Hepatocyte (in vitro differentiated cells): ENCODE measurements at regions not wholly inside any gene's neighbourhood (a gene's known extent, or its start where the extent isn't known, plus 50 kb on each side); places are given as distances from the start of the nearest gene placed in this dataset.

ENCODE experiments used
- DNase-seq: peaks from one replicate; pipeline ENCODE4 v3.0.0-alpha.2; 2016; ENCODE audit warnings: low spot score
- H2AFZ ChIP-seq: fragments of 200-600 bp; sonication (generic); 2 replicates; pipeline ENCODE4 v1.6.0; 2016; ENCODE audit warnings: antibody characterized with exemption, mild to moderate bottlenecking
- H3K27ac ChIP-seq: fragments of 200-600 bp; sonication (generic); 2 replicates; pipeline ENCODE4 v1.5.1; 2016; ENCODE audit warnings: mild to moderate bottlenecking
- H3K27me3 ChIP-seq: fragments of 200-600 bp; sonication (generic); 2 replicates; pipeline ENCODE4 v1.6.1; 2016
- H3K36me3 ChIP-seq: fragments of 200-600 bp; sonication (generic); replicated peaks from 2 replicates; pipeline ENCODE4 v1.5.1; 2016; ENCODE audit warnings: low read depth; ENCODE audit not compliant: insufficient read depth
- H3K4me1 ChIP-seq: fragments of 200-600 bp; sonication (generic); 2 replicates; pipeline ENCODE4 v1.5.1; 2016; ENCODE audit warnings: mild to moderate bottlenecking, moderate library complexity; ENCODE audit not compliant: insufficient read depth
- H3K4me2 ChIP-seq: fragments of 200-600 bp; sonication (generic); 2 replicates; pipeline ENCODE4 v1.6.0; 2016
- H3K4me3 ChIP-seq: fragments of 200-600 bp; sonication (generic); 2 replicates; pipeline ENCODE4 v1.5.1; 2016; ENCODE audit warnings: mild to moderate bottlenecking
- H3K79me2 ChIP-seq: fragments of 200-600 bp; sonication (generic); 2 replicates; pipeline ENCODE4 v1.6.0; 2017; ENCODE audit warnings: mild to moderate bottlenecking
- H3K9me2 ChIP-seq: fragments of 200-600 bp; sonication (generic); replicated peaks from 2 replicates; pipeline ENCODE4 v1.6.0; 2017; ENCODE audit warnings: mild to moderate bottlenecking; ENCODE audit not compliant: insufficient read depth
- H3K9me3 ChIP-seq: fragments of 200-600 bp; sonication (generic); 2 replicates; pipeline ENCODE4 v1.5.1; 2016; ENCODE audit warnings: low read depth, mild to moderate bottlenecking
- H4K20me1 ChIP-seq: fragments of 200-600 bp; sonication (generic); 2 replicates; pipeline ENCODE4 v1.6.0; 2016; ENCODE audit warnings: mild to moderate bottlenecking; ENCODE audit not compliant: insufficient read depth, poor library complexity, severe bottlenecking
- EZH2 ChIP-seq: fragments of 200-600 bp; sonication (generic); IDR thresholded peaks from 2 replicates; pipeline ENCODE4 v1.6.1; 2016; ENCODE audit warnings: antibody characterized with exemption, mild to moderate bottlenecking, borderline replicate concordance
- EZH2phosphoT487 ChIP-seq: fragments of 200-600 bp; sonication (generic); IDR thresholded peaks from one replicate; pipeline ENCODE4 v1.6.1; 2018; ENCODE audit warnings: antibody characterized with exemption, mild to moderate bottlenecking, low read depth, moderate library complexity; ENCODE audit not compliant: unreplicated experiment, severe bottlenecking
- WGBS: methylation state at CpG from one replicate; pipeline ENCODE4 v1.1.6; 2016; ENCODE audit warnings: low lambda C conversion rate; ENCODE audit errors: missing lambda C conversion rate; 5-methylcytosine and 5-hydroxymethylcytosine counted together
- TF ChIP-seq, protein P1 (sequence below): fragments of 200-600 bp; sonication (generic); IDR thresholded peaks from 2 replicates; pipeline ENCODE4 v1.5.1; 2016; ENCODE audit warnings: antibody characterized with exemption, mild to moderate bottlenecking; ENCODE audit not compliant: poor library complexity

DNA sequence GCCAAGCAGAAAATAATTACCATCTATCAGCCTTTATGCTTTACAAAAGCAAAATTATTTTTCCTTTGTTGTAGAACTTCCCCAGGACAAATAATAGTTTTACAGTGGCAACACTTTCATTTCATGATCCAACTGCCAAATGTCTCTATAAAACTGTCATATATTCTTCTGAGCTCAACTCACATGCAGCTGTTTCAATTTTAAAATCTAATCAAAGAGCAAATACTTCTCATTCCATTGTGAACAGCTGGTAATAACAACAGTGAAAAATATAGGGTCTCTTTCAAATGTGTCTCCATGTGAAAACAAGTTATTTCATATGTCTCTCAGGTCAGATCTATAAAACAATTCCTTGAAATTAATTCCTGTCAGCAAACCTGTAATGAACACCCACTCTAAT lies 270.6 kb upstream of the SLC7A11 start:
- Histone ChIP-seq H3K9me3 (no peaks in the 10 kb centered on the region), H3K36me3 (no peaks in the 10 kb centered on the region), H2AFZ (no peak overlapping the region), H3K27me3 (no peaks in the 10 kb centered on the region), H3K79me2 (no peaks in the 10 kb centered on the region), H3K4me1 (peaks cover 3% of the 10 kb centered on the region), H3K4me2 (no peak overlapping the region), H3K27ac (no peak overlapping the region), H4K20me1 (no peaks in the 10 kb centered on the region), H3K4me3 (no peak overlapping the region), H3K9me2 (no peaks in the 10 kb centered on the region)
- TF ChIP-seq EZH2phosphoT487 (no peak), EZH2 (no peak)
- TF ChIP-seq, protein P1, sequence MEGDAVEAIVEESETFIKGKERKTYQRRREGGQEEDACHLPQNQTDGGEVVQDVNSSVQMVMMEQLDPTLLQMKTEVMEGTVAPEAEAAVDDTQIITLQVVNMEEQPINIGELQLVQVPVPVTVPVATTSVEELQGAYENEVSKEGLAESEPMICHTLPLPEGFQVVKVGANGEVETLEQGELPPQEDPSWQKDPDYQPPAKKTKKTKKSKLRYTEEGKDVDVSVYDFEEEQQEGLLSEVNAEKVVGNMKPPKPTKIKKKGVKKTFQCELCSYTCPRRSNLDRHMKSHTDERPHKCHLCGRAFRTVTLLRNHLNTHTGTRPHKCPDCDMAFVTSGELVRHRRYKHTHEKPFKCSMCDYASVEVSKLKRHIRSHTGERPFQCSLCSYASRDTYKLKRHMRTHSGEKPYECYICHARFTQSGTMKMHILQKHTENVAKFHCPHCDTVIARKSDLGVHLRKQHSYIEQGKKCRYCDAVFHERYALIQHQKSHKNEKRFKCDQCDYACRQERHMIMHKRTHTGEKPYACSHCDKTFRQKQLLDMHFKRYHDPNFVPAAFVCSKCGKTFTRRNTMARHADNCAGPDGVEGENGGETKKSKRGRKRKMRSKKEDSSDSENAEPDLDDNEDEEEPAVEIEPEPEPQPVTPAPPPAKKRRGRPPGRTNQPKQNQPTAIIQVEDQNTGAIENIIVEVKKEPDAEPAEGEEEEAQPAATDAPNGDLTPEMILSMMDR = no peak
- DNase-seq = no peak

DNA sequence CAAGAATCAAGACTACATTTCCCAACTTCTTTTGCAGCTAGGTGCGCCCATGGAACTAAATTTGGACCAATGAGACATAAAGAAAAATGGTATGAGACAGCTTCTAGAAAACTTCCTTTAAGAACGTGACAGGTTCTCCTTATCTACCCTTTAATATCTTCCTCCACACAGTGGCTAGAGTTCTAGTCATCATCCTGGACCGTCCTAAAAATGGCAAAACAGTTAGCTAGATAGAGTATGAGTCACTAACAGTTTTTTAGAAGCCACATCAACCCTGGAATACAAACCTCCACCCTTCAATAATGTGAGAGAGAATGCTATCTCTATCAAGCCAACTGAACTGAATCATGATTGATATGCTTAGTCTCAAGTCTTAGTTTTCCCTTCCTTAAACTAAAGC lies 267.9 kb upstream of the SLC7A11 start:
- no peak for TF ChIP-seq EZH2phosphoT487
- Histone ChIP-seq H3K79me2 (no peaks in the 10 kb centered on the region), H3K9me2 (no peaks in the 10 kb centered on the region), H3K4me3 (no peak overlapping the region), H3K36me3 (no peaks in the 10 kb centered on the region), H4K20me1 (no peaks in the 10 kb centered on the region), H2AFZ (no peak overlapping the region), H3K4me2 (no peak overlapping the region), H3K27me3 (no peaks in the 10 kb centered on the region), H3K9me3 (no peaks in the 10 kb centered on the region), H3K27ac (no peak overlapping the region), H3K4me1 (peaks cover 4% of the 10 kb centered on the region)
- WGBS = 69% methylated on average over 3 of the region's 3 CpGs
- no peak for DNase-seq

DNA sequence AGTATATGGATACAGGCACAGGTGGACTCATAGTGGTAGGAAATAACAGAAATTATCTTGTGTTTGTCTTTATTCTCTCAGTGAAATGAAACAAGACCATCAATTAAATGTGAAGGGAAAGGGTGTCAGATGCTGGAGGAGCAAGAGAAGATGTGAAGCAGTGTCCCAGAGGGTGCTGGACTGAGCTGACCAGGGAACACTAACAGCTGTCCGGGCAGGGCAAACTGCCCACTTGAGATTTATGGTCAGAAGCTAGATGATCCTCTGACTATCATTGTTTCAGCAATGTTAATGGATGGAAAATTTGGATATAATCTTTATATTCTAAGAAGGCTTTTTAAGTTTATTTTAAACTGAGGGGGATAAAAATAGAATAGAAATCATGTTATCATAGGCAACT lies 267.2 kb upstream of the SLC7A11 start:
- Histone ChIP-seq H3K27ac (no peak overlapping the region), H4K20me1 (no peaks in the 10 kb centered on the region), H3K4me2 (no peak overlapping the region), H3K4me1 (peaks cover 4% of the 10 kb centered on the region), H2AFZ (no peak overlapping the region), H3K9me3 (no peaks in the 10 kb centered on the region), H3K9me2 (no peaks in the 10 kb centered on the region), H3K36me3 (no peaks in the 10 kb centered on the region), H3K27me3 (no peaks in the 10 kb centered on the region), H3K79me2 (no peaks in the 10 kb centered on the region), H3K4me3 (no peak overlapping the region)
- no peak for DNase-seq
- WGBS = 53% methylated on average over 1 of the region's 1 CpG
- TF ChIP-seq EZH2 (no peak), EZH2phosphoT487 (no peak)
- TF ChIP-seq, protein P1 = no peak

DNA sequence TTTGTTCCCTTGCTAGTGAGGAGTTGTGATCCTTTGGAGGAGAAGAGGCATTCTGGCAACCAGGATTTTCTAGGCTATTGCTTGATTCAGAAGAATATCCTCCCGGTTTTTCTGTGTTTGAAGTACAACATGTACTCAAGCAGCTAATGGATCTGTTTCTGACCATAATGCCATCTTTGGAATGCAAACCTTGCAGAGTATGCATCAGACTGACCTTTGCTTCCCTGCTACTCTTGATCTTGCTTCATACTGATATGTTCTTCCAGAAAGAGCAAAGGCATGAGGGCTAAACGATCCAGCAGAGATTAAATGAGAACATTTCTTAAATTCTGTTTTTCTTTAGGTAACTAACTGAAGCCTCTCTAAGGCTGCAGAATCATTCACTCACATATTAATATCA lies 265.4 kb upstream of the SLC7A11 start:
- WGBS = 21% methylated on average over 2 of the region's 2 CpGs
- H3K4me1 ChIP-seq = peaks cover 4% of the 10 kb centered on the region
- no peaks in the 10 kb centered on the region for H3K79me2 ChIP-seq
- H2AFZ ChIP-seq = no peak overlapping the region
- no peaks in the 10 kb centered on the region for H3K9me2 ChIP-seq
- H3K4me2 ChIP-seq = peak overlapping the region; percentile 36
- no peak overlapping the region for H3K4me3 ChIP-seq
- no peak for TF ChIP-seq EZH2phosphoT487
- TF ChIP-seq EZH2 = no peak
- TF ChIP-seq, protein P1 = no peak
- H3K27ac ChIP-seq = peak overlapping the region; percentile 63
- no peaks in the 10 kb centered on the region for H3K27me3 ChIP-seq
- H3K9me3 ChIP-seq = no peaks in the 10 kb centered on the region
- no peaks in the 10 kb centered on the region for H3K36me3 ChIP-seq
- H4K20me1 ChIP-seq = no peaks in the 10 kb centered on the region
- peak; percentile 22 for DNase-seq
